A673 (cell line): ENCODE measurements at regions not wholly inside any gene's neighbourhood (a gene's known extent, or its start where the extent isn't known, plus 50 kb on each side); places are given as distances from the start of the nearest gene placed in this dataset.

Experiments
- BruUV-seq: library from RNA; stranded (reverse); fragments of 400-500 nt; replicated peaks from 2 replicates; lab custom pipeline; 2021; lab: Mats Ljungman, UMichigan
- CTCF ChIA-PET: fragments of 300-600 bp; sonication (Branson Sonifier 250); formaldehyde crosslinking; loops from one replicate; lab custom pipeline; 2022; ENCODE audit warnings: antibody characterized with exemption; lab: Charles Lee
- POLR2A ChIA-PET: fragments of 300-600 bp; sonication (Branson Sonifier 250); formaldehyde crosslinking; loops from one replicate; lab custom pipeline; 2022; ENCODE audit warnings: antibody characterized with exemption; ENCODE audit not compliant: low non-redundant PET; lab: Charles Lee
- DNase-seq: peaks from one replicate; pipeline ENCODE4 v3.0.0-alpha.2; 2015; ENCODE audit warnings: low spot score
- H3K27ac ChIP-seq: fragments of 200-600 bp; sonication (generic); 2 replicates; pipeline ENCODE4 v1.5.1; 2016; ENCODE audit warnings: mixed run types, low read depth, mild to moderate bottlenecking, mixed read lengths, antibody characterized with exemption, low read length; ENCODE audit not compliant: poor library complexity, severe bottlenecking
- H3K27me3 ChIP-seq: fragments of 200-600 bp; sonication (generic); replicated peaks from 2 replicates; pipeline ENCODE4 v1.6.1; 2017; ENCODE audit warnings: mixed run types, low read depth, mild to moderate bottlenecking, mixed read lengths, antibody characterized with exemption, low read length; ENCODE audit not compliant: insufficient read depth, poor library complexity
- H3K36me3 ChIP-seq: fragments of 200-600 bp; sonication (generic); 2 replicates; pipeline ENCODE4 v1.6.1; 2016; ENCODE audit warnings: mixed run types, mild to moderate bottlenecking, mixed read lengths, antibody characterized with exemption, low read length; ENCODE audit not compliant: insufficient read depth, poor library complexity, severe bottlenecking
- H3K4me1 ChIP-seq: fragments of 200-600 bp; sonication (generic); 2 replicates; pipeline ENCODE4 v1.6.1; 2017; ENCODE audit warnings: mixed run types, mild to moderate bottlenecking, mixed read lengths, antibody characterized with exemption, low read length; ENCODE audit not compliant: insufficient read depth, poor library complexity, severe bottlenecking
- H3K4me3 ChIP-seq: fragments of 200-600 bp; sonication (generic); 2 replicates; pipeline ENCODE4 v1.5.1; 2016; ENCODE audit warnings: low read depth, mixed run types, mild to moderate bottlenecking, mixed read lengths, low read length; ENCODE audit not compliant: poor library complexity, severe bottlenecking
- H3K9me3 ChIP-seq: fragments of 200-600 bp; sonication (generic); 2 replicates; pipeline ENCODE4 v1.6.1; 2016; ENCODE audit warnings: mixed run types, low read depth, mild to moderate bottlenecking, mixed read lengths, antibody characterized with exemption, low read length; ENCODE audit not compliant: poor library complexity, severe bottlenecking
- EZH2 ChIP-seq: fragments of 200-600 bp; sonication (generic); IDR thresholded peaks from 2 replicates; pipeline ENCODE4 v1.6.1; 2017; ENCODE audit warnings: borderline replicate concordance, low read depth, mild to moderate bottlenecking, mixed read lengths, antibody characterized with exemption, low read length; ENCODE audit not compliant: poor library complexity, severe bottlenecking
- intact Hi-C: fragments of 100-400 bp; cut with micrococcal nuclease; formaldehyde crosslinking; loops from one replicate; pipeline ENCODE4 v1.10.0; 2022; ENCODE audit not compliant: unreplicated experiment
- TF ChIP-seq, protein P1 (sequence below): fragments of 300-800, 200-600 bp; sonication (generic); conservative IDR thresholded peaks from 2 replicates; pipeline ENCODE4 v1.5.1; 2017; ENCODE audit warnings: low read depth, mild to moderate bottlenecking, antibody characterized with exemption, low read length, moderate library complexity, mixed read lengths

DNA sequence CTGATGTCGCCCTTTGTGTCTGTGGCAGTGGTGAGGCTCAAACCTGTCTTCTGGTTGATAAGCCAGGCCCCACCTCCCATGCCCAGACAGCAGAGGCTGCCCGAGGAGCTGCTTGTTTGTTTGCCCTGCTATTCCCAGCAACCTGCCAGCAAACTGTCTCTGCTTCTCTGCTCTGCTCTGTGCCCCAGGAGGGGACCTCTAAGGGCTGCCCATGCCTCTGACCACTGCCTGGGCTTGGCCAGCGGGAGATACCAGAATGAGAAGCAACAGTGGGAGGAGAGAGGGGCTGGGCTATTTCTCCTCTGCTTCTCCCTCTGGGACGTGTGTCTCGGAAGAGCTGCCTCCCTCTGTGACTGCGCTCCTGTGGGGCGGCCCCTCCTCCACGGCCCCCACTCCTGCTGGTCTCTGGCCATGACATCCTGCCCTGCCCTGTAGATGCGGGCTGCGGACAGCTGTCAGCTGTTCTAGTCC is 213.1 kb downstream of the RPLP1 start:
- Histone ChIP-seq H3K4me1 (no peaks in the 10 kb centered on the region), H3K4me3 (no peak overlapping the region), H3K27ac (no peak overlapping the region), H3K9me3 (no peaks in the 10 kb centered on the region), H3K36me3 (no peaks in the 10 kb centered on the region), H3K27me3 (peaks cover 34% of the 10 kb centered on the region)
- intact Hi-C loops: no loop called here
- DNase-seq: no peak
- ChIA-PET CTCF (no interaction called here), POLR2A (no interaction called here)
- BruUV-seq: no TSS peak
- TF ChIP-seq, protein P1, sequence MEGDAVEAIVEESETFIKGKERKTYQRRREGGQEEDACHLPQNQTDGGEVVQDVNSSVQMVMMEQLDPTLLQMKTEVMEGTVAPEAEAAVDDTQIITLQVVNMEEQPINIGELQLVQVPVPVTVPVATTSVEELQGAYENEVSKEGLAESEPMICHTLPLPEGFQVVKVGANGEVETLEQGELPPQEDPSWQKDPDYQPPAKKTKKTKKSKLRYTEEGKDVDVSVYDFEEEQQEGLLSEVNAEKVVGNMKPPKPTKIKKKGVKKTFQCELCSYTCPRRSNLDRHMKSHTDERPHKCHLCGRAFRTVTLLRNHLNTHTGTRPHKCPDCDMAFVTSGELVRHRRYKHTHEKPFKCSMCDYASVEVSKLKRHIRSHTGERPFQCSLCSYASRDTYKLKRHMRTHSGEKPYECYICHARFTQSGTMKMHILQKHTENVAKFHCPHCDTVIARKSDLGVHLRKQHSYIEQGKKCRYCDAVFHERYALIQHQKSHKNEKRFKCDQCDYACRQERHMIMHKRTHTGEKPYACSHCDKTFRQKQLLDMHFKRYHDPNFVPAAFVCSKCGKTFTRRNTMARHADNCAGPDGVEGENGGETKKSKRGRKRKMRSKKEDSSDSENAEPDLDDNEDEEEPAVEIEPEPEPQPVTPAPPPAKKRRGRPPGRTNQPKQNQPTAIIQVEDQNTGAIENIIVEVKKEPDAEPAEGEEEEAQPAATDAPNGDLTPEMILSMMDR: no peak
- no peak for TF ChIP-seq EZH2

DNA sequence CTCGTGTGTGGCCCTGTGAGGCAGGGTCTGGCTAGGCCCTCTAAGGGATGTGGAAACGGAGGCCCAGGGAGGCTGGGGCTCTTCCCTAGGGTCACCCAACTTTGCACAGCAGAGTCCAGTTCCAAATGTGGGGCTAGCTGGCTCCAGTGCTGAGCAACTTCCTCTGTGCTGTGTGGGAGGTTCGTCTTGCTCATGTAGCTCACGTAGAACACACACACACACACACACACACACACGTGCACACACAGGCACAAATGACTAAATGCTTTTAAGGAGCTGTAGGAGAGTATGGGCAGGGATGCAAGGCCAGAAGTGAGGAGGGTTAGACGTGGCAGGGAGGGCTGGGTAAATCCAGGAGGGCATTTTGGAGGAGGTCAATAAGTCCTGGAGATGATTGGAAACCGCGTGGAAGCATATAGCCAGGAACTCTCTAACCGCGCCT is 213.8 kb downstream of the RPLP1 start:
- no peak for DNase-seq
- no TSS peak for BruUV-seq
- ChIA-PET POLR2A (no interaction called here), CTCF (no interaction called here)
- H3K27me3 ChIP-seq: peaks cover 27% of the 10 kb centered on the region
- H3K27ac ChIP-seq: no peak overlapping the region
- H3K4me3 ChIP-seq: no peak overlapping the region
- TF ChIP-seq, protein P1: no peak
- H3K36me3 ChIP-seq: no peaks in the 10 kb centered on the region
- no peaks in the 10 kb centered on the region for H3K9me3 ChIP-seq
- intact Hi-C loops: no loop called here
- no peaks in the 10 kb centered on the region for H3K4me1 ChIP-seq

DNA sequence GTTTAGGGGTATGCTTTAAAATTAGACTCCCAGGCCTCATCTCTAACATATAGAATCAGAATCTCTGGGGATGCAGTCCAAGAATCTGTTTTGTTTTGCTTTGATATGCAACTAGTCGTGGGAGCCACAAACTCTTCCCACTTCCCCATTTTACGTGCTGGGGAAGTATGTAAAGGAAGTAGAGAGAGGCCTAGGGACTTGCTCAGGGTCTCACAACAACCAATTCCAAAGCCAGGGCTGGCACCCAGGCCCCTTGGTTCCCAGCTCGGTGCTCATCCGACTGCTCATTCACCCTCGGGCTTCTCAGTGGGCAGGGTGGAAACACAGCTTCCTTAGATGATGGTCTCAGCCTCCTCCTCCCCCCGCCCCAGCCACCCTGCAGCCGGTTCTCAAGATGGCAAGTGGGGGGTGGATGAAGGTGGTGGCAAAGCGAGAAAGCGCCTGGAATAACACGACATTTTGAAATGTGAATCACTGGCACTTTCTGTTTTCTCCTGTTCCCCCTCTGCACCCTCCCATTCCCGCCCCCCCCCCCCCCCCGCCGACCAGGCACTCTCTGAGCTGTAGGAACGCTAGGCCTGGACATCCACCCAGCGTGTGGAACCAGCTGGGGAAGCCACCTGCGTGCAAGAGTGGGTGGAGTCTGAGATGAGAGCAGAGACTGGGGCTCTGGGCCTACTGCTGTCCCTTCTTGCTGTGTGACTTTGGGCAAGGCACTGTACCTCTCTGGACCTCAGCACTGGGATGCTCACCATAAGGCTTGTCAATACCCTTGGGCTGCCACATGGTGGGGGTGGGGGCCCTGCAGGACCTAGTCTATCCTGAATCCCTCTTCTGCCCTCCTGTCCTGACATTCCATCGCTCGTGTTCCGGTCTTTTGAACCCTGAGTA is 214.5 kb downstream of the RPLP1 start:
- BruUV-seq: no TSS peak
- Histone ChIP-seq H3K4me3 (no peak overlapping the region), H3K9me3 (no peaks in the 10 kb centered on the region), H3K27ac (no peak overlapping the region), H3K36me3 (no peaks in the 10 kb centered on the region), H3K4me1 (no peaks in the 10 kb centered on the region), H3K27me3 (peaks cover 22% of the 10 kb centered on the region)
- no peak for DNase-seq
- ChIA-PET POLR2A (no interaction called here), CTCF (no interaction called here)
- TF ChIP-seq, protein P1: no peak
- no peak for TF ChIP-seq EZH2
- intact Hi-C loops: no loop called here
